ENCODE measurements at regions not wholly inside any gene's neighbourhood (a gene's known extent, or its start where the extent isn't known, plus 50 kb on each side); places are given as distances from the start of the nearest gene placed in this dataset.

GRCh38 chr6:114430534-114431124, 87.8 kb upstream of the HS3ST5 start:
- no peak for TF ChIP-seq REST (IDR thresholded peaks at IDR 0.05; ENCODE audit: unreplicated experiment)
- no peak for TF ChIP-seq EZH2 (IDR thresholded peaks at IDR 0.05; ENCODE audit: low read depth, unreplicated experiment)
- TF ChIP-seq CTCF (conservative IDR thresholded peaks at IDR 0.05; ENCODE audit: low read depth in 2 of 2): no peak

Measured in GM23338 (cell line).